Transverse colon (tissue), 4 donors: ENCODE measurements at regions not wholly inside any gene's neighbourhood (a gene's known extent, or its start where the extent isn't known, plus 50 kb on each side); places are given as distances from the start of the nearest gene placed in this dataset.

Source experiments
- DNase-seq: peaks from one replicate; pipeline ENCODE4 v3.0.0-alpha.2; 2019
- H3K27ac ChIP-seq, 4 donors: fragments of 200-600 bp; sonication (generic); 2 replicates each; pipeline ENCODE4 v1.5.1; 2016 to 2018; ENCODE audit warnings: inconsistent platforms in 4 of 4
- H3K27me3 ChIP-seq: fragments of 200-600 bp; sonication (generic); 2 replicates; pipeline ENCODE4 v1.5.1; 2017; ENCODE audit warnings: inconsistent platforms
- H3K36me3 ChIP-seq, 4 donors: fragments of 200-600 bp; sonication (generic); 2 replicates each; pipeline ENCODE4 v1.5.1; 2017 to 2019; ENCODE audit warnings: inconsistent platforms in 4 of 4
- H3K4me1 ChIP-seq, 4 donors: fragments of 200-600 bp; sonication (generic); 2 replicates each; pipeline ENCODE4 v1.5.1; 2017 to 2020; ENCODE audit warnings: inconsistent platforms in 4 of 4
- H3K4me3 ChIP-seq, 4 donors: fragments of 200-600 bp; sonication (generic); 1 replicate in 1 of 4; 2 replicates in 3 of 4; pipeline versions ENCODE4 v1.5.1 to v1.6.1; 2017 to 2019; ENCODE audit warnings: inconsistent platforms in 4 of 4
- H3K9me3 ChIP-seq, 2 donors: fragments of 200-600 bp; sonication (generic); 2 replicates each; pipeline ENCODE4 v1.5.1; 2017 to 2019; ENCODE audit warnings: inconsistent platforms in 2 of 2
- CTCF ChIP-seq, 5 experiments: fragments of 200-600 bp in 3 of 5; fragments of 450-650 bp in 2 of 5; sonication (generic) in 3 of 5; IDR thresholded peaks; 1 replicate in 2 of 5; 2 replicates in 3 of 5; pipeline ENCODE4 v1.5.1; 2016 to 2017; ENCODE audit warnings: antibody characterized with exemption in 5 of 5, inconsistent platforms in 3 of 5, mild to moderate bottlenecking in 2 of 5, moderate library complexity in 1 of 5
- EP300 ChIP-seq: sonication (generic); formaldehyde crosslinking; IDR thresholded peaks from one replicate; pipeline ENCODE4 v1.6.1; 2017; ENCODE audit warnings: antibody characterized with exemption, low read depth
- POLR2A ChIP-seq: fragments of 450-650 bp; IDR thresholded peaks from one replicate; pipeline ENCODE4 v1.6.1; 2016; ENCODE audit warnings: antibody characterized with exemption, mild to moderate bottlenecking, moderate library complexity
- POLR2AphosphoS5 ChIP-seq, 3 donors: sonication (generic); formaldehyde crosslinking; IDR thresholded peaks; one replicate each; pipeline ENCODE4 v1.6.1; 2016; ENCODE audit warnings: antibody characterized with exemption in 3 of 3
- WGBS, 2 donors: methylation state at CpG; one replicate each; pipeline ENCODE4 v1.1.5; 2018; ENCODE audit warnings: low coverage in 1 of 2; 5-methylcytosine and 5-hydroxymethylcytosine counted together
- in situ Hi-C, 4 donors: fragments of 200-750 bp; cut with MboI; loops; one replicate each; pipeline versions ENCODE4 v1.15.0 to v1.15.1; 2017; ENCODE audit warnings: low sequenced_read_pairs in 3 of 4, low pct_ligation_motif_present in 1 of 4, low pct_unique_long_range_greater_than_20kb in 1 of 4
- intact Hi-C: fragments of 100-400 bp; cut with DNase I; formaldehyde crosslinking; loops from one replicate; pipeline ENCODE4 v1.15.1; 2023; ENCODE audit warnings: low total_unique reads

GRCh38 chr4:177673985-177674489 is 231.8 kb upstream of the AGA start:
- Histone ChIP-seq H3K4me1 (no peaks in the 10 kb centered on the region), H3K9me3 (no peaks in the 10 kb centered on the region), H3K4me3 (no peak overlapping the region), H3K27me3 (no peaks in the 10 kb centered on the region), H3K27ac (no peak overlapping the region), H3K36me3 (no peaks in the 10 kb centered on the region)
- no peak for DNase-seq
- intact Hi-C loops (no loop called here), in situ Hi-C loops (no loop called here)
- TF ChIP-seq POLR2A, result no peak
- no peak for TF ChIP-seq CTCF (IDR thresholded peaks at IDR 0.05)
- no peak for TF ChIP-seq POLR2AphosphoS5 (IDR thresholded peaks at IDR 0.05)
- no peak for TF ChIP-seq EP300
- WGBS, 2 donors, result 85 to 87% methylated on average over 3 of the region's 3 CpGs

- Histone ChIP-seq H3K4me3 (no peak overlapping the region), H3K9me3 (no peaks in the 10 kb centered on the region), H3K36me3 (no peaks in the 10 kb centered on the region), H3K27ac (no peak overlapping the region), H3K27me3 (no peaks in the 10 kb centered on the region), H3K4me1 (no peaks in the 10 kb centered on the region)
- TF ChIP-seq CTCF (IDR thresholded peaks at IDR 0.05) (no peak), EP300 (no peak), POLR2A (no peak), POLR2AphosphoS5 (IDR thresholded peaks at IDR 0.05) (no peak)
- no peak for DNase-seq
- intact Hi-C loops (no loop called here), in situ Hi-C loops (no loop called here)
- WGBS, 2 donors, result 54% methylated on average over 2 of the region's 2 CpGs; no CpG with 5 or more reads in 1 of the 2 donors
Observed at GRCh38 chr4:177680308-177680707, 238.1 kb upstream of the AGA start.

- no peaks in the 10 kb centered on the region for H3K36me3 ChIP-seq
- no peak for DNase-seq
- H3K4me3 ChIP-seq, result no peak overlapping the region
- TF ChIP-seq EP300 (no peak), CTCF (IDR thresholded peaks at IDR 0.05) (no peak), POLR2AphosphoS5 (IDR thresholded peaks at IDR 0.05) (no peak), POLR2A (no peak)
- WGBS, 2 donors, result 86 to 90% methylated on average over 1 of the region's 1 CpG
- no peaks in the 10 kb centered on the region for H3K9me3 ChIP-seq
- H3K4me1 ChIP-seq, result no peaks in the 10 kb centered on the region
- no peaks in the 10 kb centered on the region for H3K27me3 ChIP-seq
- intact Hi-C loops, result no loop called here
- H3K27ac ChIP-seq, result no peak overlapping the region
- in situ Hi-C loops, result no loop called here
Observed at GRCh38 chr4:177681902-177682301, 239.7 kb upstream of the AGA start.

GRCh38 chr4:177687117-177687516 is 244.9 kb upstream of the AGA start:
- H3K9me3 ChIP-seq, result no peaks in the 10 kb centered on the region
- no peaks in the 10 kb centered on the region for H3K36me3 ChIP-seq
- peaks cover 0 to 6% (median 0%) of the 10 kb centered on the region in 4 donors for H3K4me1 ChIP-seq
- intact Hi-C loops, result no loop called here
- in situ Hi-C loops, result no loop called here
- DNase-seq, result no peak
- H3K27me3 ChIP-seq, result no peaks in the 10 kb centered on the region
- TF ChIP-seq POLR2AphosphoS5 (IDR thresholded peaks at IDR 0.05), result no peak
- no peak for TF ChIP-seq POLR2A
- no peak for TF ChIP-seq EP300
- no peak for TF ChIP-seq CTCF (IDR thresholded peaks at IDR 0.05)
- H3K27ac ChIP-seq, result no peak overlapping the region
- H3K4me3 ChIP-seq, result no peak overlapping the region
